NCI-H2227 (cell line): ENCODE measurements at regions not wholly inside any gene's neighbourhood (a gene's known extent, or its start where the extent isn't known, plus 50 kb on each side); places are given as distances from the start of the nearest gene placed in this dataset.

Source experiments
- DNase-seq: peaks from one replicate; lab custom pipeline; 2025; ENCODE audit not compliant: unreplicated experiment; lab: John Stamatoyannopoulos, UW

GRCh38 chr16:86987746-86988670 lies 329.2 kb downstream of the C16orf95 start:
- no peak for DNase-seq

GRCh38 chr16:86988920-86989696 lies 328.1 kb downstream of the C16orf95 start:
- DNase-seq, result no peak

- DNase-seq, result no peak
Observed at GRCh38 chr16:86990451-86990850, 326.7 kb downstream of the C16orf95 start.

- DNase-seq, result no peak
Observed at GRCh38 chr16:86991679-86992078, 325.5 kb downstream of the C16orf95 start.

GRCh38 chr16:86992587-86992986 lies 324.6 kb downstream of the C16orf95 start:
- no peak for DNase-seq

GRCh38 chr16:86993426-86994110 lies 323.6 kb downstream of the C16orf95 start:
- DNase-seq, result no peak

GRCh38 chr16:86994215-86994614 lies 323.0 kb downstream of the C16orf95 start:
- DNase-seq, result no peak

GRCh38 chr16:86994651-86995171 lies 322.5 kb downstream of the C16orf95 start:
- DNase-seq, result no peak

- DNase-seq, result no peak
Observed at GRCh38 chr16:86995456-86995855, 321.7 kb downstream of the C16orf95 start.

GRCh38 chr16:86996081-86996480 lies 321.1 kb downstream of the C16orf95 start:
- DNase-seq, result no peak

- DNase-seq, result no peak
Observed at GRCh38 chr16:86997058-86997457, 320.1 kb downstream of the C16orf95 start.

GRCh38 chr16:86998196-86999001 lies 318.8 kb downstream of the C16orf95 start:
- DNase-seq, result no peak

GRCh38 chr16:87000001-87000400 lies 317.2 kb downstream of the C16orf95 start:
- DNase-seq, result no peak

GRCh38 chr16:87002717-87003413 lies 314.3 kb downstream of the C16orf95 start:
- DNase-seq, result no peak

- no peak for DNase-seq
Observed at GRCh38 chr16:87003414-87003755, 313.8 kb downstream of the C16orf95 start.

- DNase-seq, result no peak
Observed at GRCh38 chr16:87006021-87006420, 311.2 kb downstream of the C16orf95 start.

- no peak for DNase-seq
Observed at GRCh38 chr16:87006789-87007745, 310.1 kb downstream of the C16orf95 start.

- no peak for DNase-seq
Observed at GRCh38 chr16:87007907-87008306, 309.3 kb downstream of the C16orf95 start.

GRCh38 chr16:87008664-87009063 lies 308.5 kb downstream of the C16orf95 start:
- DNase-seq, result no peak
